ENCODE measurements at regions not wholly inside any gene's neighbourhood (a gene's known extent, or its start where the extent isn't known, plus 50 kb on each side); places are given as distances from the start of the nearest gene placed in this dataset.

DNA sequence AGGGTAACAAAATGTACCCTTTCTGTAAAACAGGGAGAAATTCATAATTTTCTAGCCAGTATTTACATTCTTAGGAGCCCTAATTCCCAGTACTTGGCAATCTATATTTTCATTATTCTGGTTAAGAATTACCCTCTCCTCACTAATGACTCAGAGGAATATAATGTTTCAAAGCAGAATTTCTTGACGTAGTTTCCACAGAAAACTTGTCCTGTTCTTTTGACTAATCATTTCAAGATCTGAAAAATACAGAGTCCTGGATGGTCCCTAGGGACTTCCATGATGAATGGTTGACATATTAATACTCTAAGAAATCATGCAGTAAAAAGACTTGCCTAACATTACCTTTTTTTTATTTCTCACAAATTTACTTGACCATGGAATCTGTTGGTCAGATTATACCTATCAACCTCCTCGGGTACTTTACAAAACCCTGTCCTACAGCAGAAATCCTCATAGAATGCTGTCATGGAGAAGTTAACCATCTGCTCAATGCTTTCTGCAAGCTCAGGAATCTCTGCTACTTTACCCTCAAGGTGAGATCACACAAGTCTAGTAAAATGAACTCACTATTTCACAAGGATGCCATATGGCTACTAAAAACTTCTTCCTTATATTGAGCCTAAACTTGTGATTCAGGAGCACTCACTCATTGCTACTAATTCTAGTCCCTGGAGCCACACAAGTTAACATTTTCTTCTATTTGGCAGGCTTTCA lies 202.1 kb upstream of the CNR1 start:
- H3K4me2 ChIP-seq (ENCODE audit: low read depth, low read length), result no peak overlapping the region
- DNase-seq (ENCODE audit: low spot score) (no peak), ATAC-seq (no peak), FAIRE-seq (no peak)
- H3K27me3 ChIP-seq (ENCODE audit: control insufficient read depth in 1 of 2, insufficient read depth in 2 of 2, low read length in 2 of 2), result no peaks in the 10 kb centered on the region
- H3K9me3 ChIP-seq (ENCODE audit: low read length), result no peaks in the 10 kb centered on the region
- no peaks in the 10 kb centered on the region for H4K20me1 ChIP-seq (ENCODE audit: insufficient read depth, low read length)
- no peak overlapping the region for H3K9ac ChIP-seq (ENCODE audit: insufficient read depth, low read depth, low read length)
- ChIA-PET CTCF (ENCODE audit: low intra/inter-chr PET ratio, low total read pairs) (no interaction called here), POLR2A (no interaction called here)
- 0% methylated on average over 2 of the region's 2 CpGs for WGBS (ENCODE audit: low lambda C conversion rate)
- no peaks in the 10 kb centered on the region for H3K4me1 ChIP-seq (ENCODE audit: insufficient read depth, low read length)
- no peaks in the 10 kb centered on the region for H3K79me2 ChIP-seq (ENCODE audit: insufficient read depth, low read length)
- no peak overlapping the region for H2AFZ ChIP-seq (ENCODE audit: low read length)
- BruUV-seq (replicated peaks), result no TSS peak
- intact Hi-C loops (cut with micrococcal nuclease; ENCODE audit: unreplicated experiment) (no loop called here), in situ Hi-C loops (cut with HindIII; ENCODE audit: extremely low pct_ligation_motif_present, low pct_unique_long_range_greater_than_20kb) (no loop called here)
- H3K36me3 ChIP-seq (replicated peaks in 1 of 2; ENCODE audit: control insufficient read depth in 1 of 2, insufficient read depth in 2 of 2, low read length in 2 of 2), result no peaks in the 10 kb centered on the region
- no peak overlapping the region for H3K27ac ChIP-seq (ENCODE audit: extremely low read length, insufficient read depth, low read length)
- H3K4me3 ChIP-seq (replicated peaks in 1 of 3; ENCODE audit: insufficient read depth in 1 of 3, low read depth in 2 of 3, low read length in 3 of 3), result no peak overlapping the region
- TF ChIP-seq HHEX (CRISPR knock-in tag; IDR thresholded peaks at IDR 0.05) (no peak), ATM (IDR thresholded peaks at IDR 0.05; ENCODE audit: borderline replicate concordance) (no peak), AGO2 (optimal IDR thresholded peaks at IDR 0.05; ENCODE audit: low read depth, low read length) (no peak), POLR2AphosphoS5 (IDR thresholded peaks at IDR 0.05; ENCODE audit: low read depth, low read length) (no peak), NR2F6 (IDR thresholded peaks at IDR 0.05) (no peak), NR2F6 (CRISPR knock-in tag; IDR thresholded peaks at IDR 0.05) (no peak), ZNF672 (CRISPR knock-in tag; IDR thresholded peaks at IDR 0.05) (no peak), GFI1 (CRISPR knock-in tag; IDR thresholded peaks at IDR 0.05; ENCODE audit: borderline replicate concordance) (no peak), ZNF780A (CRISPR knock-in tag; IDR thresholded peaks at IDR 0.05) (no peak), ZFX (CRISPR knock-in tag; IDR thresholded peaks at IDR 0.05; ENCODE audit: low read depth) (no peak), FOXK2 (IDR thresholded peaks at IDR 0.05) (no peak), ZNF329 (CRISPR knock-in tag; IDR thresholded peaks at IDR 0.05; ENCODE audit: low read depth) (no peak), SP4 (CRISPR knock-in tag; IDR thresholded peaks at IDR 0.05) (no peak)
- TF ChIP-seq, protein P1, sequence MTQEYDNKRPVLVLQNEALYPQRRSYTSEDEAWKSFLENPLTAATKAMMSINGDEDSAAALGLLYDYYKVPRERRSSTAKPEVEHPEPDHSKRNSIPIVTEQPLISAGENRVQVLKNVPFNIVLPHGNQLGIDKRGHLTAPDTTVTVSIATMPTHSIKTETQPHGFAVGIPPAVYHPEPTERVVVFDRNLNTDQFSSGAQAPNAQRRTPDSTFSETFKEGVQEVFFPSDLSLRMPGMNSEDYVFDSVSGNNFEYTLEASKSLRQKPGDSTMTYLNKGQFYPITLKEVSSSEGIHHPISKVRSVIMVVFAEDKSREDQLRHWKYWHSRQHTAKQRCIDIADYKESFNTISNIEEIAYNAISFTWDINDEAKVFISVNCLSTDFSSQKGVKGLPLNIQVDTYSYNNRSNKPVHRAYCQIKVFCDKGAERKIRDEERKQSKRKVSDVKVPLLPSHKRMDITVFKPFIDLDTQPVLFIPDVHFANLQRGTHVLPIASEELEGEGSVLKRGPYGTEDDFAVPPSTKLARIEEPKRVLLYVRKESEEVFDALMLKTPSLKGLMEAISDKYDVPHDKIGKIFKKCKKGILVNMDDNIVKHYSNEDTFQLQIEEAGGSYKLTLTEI (CRISPR knock-in tag; conservative IDR thresholded peaks at IDR 0.05), result no peak
- TF ChIP-seq, protein P2, sequence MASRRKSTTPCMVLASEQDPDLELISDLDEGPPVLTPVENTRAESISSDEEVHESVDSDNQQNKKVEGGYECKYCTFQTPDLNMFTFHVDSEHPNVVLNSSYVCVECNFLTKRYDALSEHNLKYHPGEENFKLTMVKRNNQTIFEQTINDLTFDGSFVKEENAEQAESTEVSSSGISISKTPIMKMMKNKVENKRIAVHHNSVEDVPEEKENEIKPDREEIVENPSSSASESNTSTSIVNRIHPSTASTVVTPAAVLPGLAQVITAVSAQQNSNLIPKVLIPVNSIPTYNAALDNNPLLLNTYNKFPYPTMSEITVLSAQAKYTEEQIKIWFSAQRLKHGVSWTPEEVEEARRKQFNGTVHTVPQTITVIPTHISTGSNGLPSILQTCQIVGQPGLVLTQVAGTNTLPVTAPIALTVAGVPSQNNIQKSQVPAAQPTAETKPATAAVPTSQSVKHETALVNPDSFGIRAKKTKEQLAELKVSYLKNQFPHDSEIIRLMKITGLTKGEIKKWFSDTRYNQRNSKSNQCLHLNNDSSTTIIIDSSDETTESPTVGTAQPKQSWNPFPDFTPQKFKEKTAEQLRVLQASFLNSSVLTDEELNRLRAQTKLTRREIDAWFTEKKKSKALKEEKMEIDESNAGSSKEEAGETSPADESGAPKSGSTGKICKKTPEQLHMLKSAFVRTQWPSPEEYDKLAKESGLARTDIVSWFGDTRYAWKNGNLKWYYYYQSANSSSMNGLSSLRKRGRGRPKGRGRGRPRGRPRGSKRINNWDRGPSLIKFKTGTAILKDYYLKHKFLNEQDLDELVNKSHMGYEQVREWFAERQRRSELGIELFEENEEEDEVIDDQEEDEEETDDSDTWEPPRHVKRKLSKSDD (CRISPR knock-in tag; IDR thresholded peaks at IDR 0.05; ENCODE audit: low read depth), result no peak
- TF ChIP-seq, protein P3, sequence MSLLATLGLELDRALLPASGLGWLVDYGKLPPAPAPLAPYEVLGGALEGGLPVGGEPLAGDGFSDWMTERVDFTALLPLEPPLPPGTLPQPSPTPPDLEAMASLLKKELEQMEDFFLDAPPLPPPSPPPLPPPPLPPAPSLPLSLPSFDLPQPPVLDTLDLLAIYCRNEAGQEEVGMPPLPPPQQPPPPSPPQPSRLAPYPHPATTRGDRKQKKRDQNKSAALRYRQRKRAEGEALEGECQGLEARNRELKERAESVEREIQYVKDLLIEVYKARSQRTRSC (CRISPR knock-in tag; IDR thresholded peaks at IDR 0.05; ENCODE audit: low read depth), result no peak
- TF ChIP-seq, protein P4, sequence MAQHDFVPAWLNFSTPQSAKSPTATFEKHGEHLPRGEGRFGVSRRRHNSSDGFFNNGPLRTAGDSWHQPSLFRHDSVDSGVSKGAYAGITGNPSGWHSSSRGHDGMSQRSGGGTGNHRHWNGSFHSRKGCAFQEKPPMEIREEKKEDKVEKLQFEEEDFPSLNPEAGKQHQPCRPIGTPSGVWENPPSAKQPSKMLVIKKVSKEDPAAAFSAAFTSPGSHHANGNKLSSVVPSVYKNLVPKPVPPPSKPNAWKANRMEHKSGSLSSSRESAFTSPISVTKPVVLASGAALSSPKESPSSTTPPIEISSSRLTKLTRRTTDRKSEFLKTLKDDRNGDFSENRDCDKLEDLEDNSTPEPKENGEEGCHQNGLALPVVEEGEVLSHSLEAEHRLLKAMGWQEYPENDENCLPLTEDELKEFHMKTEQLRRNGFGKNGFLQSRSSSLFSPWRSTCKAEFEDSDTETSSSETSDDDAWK (CRISPR knock-in tag; IDR thresholded peaks at IDR 0.05), result no peak
- TF ChIP-seq, protein P5, sequence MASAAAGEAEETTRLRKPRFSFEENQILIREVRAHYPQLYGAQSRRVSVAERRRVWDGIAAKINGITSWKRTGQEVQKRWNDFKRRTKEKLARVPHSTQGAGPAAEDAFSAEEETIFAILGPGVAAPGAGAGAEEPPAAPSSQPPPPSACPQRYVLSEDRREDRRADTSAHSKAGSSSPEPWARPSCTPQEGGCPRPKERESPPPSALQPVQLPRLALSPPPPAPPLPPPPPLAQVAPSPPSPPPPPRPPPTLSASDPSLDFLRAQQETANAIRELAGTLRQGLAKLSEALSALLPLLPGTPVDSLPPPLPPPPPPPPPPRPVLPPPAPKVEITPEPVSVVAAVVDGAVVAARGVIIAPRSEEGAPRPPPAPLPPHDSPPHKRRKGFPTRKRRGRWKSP (CRISPR knock-in tag; IDR thresholded peaks at IDR 0.05), result no peak
- TF ChIP-seq, protein P6, sequence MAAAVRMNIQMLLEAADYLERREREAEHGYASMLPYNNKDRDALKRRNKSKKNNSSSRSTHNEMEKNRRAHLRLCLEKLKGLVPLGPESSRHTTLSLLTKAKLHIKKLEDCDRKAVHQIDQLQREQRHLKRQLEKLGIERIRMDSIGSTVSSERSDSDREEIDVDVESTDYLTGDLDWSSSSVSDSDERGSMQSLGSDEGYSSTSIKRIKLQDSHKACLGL (CRISPR knock-in tag; IDR thresholded peaks at IDR 0.05), result no peak
